ENCODE measurements at regions not wholly inside any gene's neighbourhood (a gene's known extent, or its start where the extent isn't known, plus 50 kb on each side); places are given as distances from the start of the nearest gene placed in this dataset.

- DNase-seq = peak; percentile 11
These were observed 101.8 kb upstream of the GLRA1 start for GRCh38 chr5:152026328-152027024.

DNA sequence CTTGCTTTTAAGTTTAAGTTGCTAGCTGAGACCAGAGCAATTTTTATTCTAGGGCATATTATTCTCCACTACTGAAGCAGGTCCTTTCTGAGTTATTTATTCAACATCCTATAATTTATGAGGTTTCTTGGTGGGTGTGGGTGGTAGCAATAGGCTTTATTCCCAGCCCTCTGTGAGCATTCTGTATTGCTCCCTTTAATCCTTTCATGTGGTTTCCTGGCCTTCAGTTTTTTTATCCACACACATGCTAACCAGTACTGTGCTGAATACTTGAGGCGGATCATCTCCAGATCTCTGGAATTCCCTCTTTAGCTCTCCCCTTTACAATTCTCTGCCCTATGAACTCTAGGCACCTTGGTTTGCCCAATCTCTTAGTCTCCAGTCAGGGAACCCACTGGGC, 91.8 kb upstream of the GLRA1 start:
- no peak for DNase-seq

GRCh38 chr5:152007653-152008335, 83.1 kb upstream of the GLRA1 start:
- no peak for DNase-seq

GRCh38 chr5:152004095-152004494, 79.4 kb upstream of the GLRA1 start:
- no peak for DNase-seq
